Endothelial cell of umbilical vein (primary cell): ENCODE measurements at regions not wholly inside any gene's neighbourhood (a gene's known extent, or its start where the extent isn't known, plus 50 kb on each side); places are given as distances from the start of the nearest gene placed in this dataset.
"Not testable (repeated sequence)": the region's sequence is repeated elsewhere in the genome, so short reads cannot be mapped to it uniquely, and the experiment has no call there.

ENCODE experiments used
- BruUV-seq: library from RNA; stranded (reverse); fragments of 400-500 nt; replicated peaks from 2 replicates; lab custom pipeline; 2021; lab: Mats Ljungman, UMichigan
- CTCF ChIA-PET: fragments of 300-600, 350-600 bp; sonication (Branson Sonifier 250); formaldehyde crosslinking; loops from one replicate; lab custom pipeline; 2021; ENCODE audit warnings: antibody characterized with exemption, inconsistent platforms; lab: Charles Lee
- POLR2A ChIA-PET: fragments of 300-600, 350-600 bp; sonication (Branson Sonifier 250); formaldehyde crosslinking; loops from one replicate; lab custom pipeline; 2021; ENCODE audit warnings: antibody characterized with exemption, inconsistent platforms; lab: Charles Lee
- DNase-seq: peaks from one replicate; pipeline ENCODE4 v3.0.0-alpha.2; 2011; ENCODE audit warnings: low read depth, low spot score
- FAIRE-seq: peaks from 2 replicates; lab custom pipeline; 2011; peaks lifted over from hg19 to GRCh38; lab: Jason Lieb, UNC
- H2AFZ ChIP-seq: 2 replicates; pipeline ENCODE4 v1.6.0; 2012; ENCODE audit warnings: low read depth, low read length, control low read depth, inconsistent platforms
- H3K27ac ChIP-seq: 2 replicates; pipeline ENCODE4 v1.5.1; 2011; ENCODE audit warnings: low read depth, mild to moderate bottlenecking, control low read depth, low read length, moderate library complexity; ENCODE audit not compliant: insufficient read depth
- H3K27me3 ChIP-seq, 2 experiments: 2 replicates each; pipeline versions ENCODE4 v1.6.0 to v1.6.1; 2011; ENCODE audit warnings: low read length in 2 of 2, mixed read lengths in 1 of 2; ENCODE audit not compliant: control insufficient read depth in 2 of 2, insufficient read depth in 2 of 2
- H3K36me3 ChIP-seq, 2 experiments: 2 replicates in 1 of 2; 3 replicates in 1 of 2; pipeline ENCODE4 v1.5.1; 2011; ENCODE audit warnings: low read length in 2 of 2, mild to moderate bottlenecking in 1 of 2, moderate library complexity in 1 of 2; ENCODE audit not compliant: control insufficient read depth in 2 of 2, insufficient read depth in 2 of 2; ENCODE audit errors: extremely low read depth in 1 of 2
- H3K4me1 ChIP-seq: 3 replicates; pipeline ENCODE4 v1.5.1; 2011; ENCODE audit warnings: mild to moderate bottlenecking, low read length; ENCODE audit not compliant: control insufficient read depth, insufficient read depth; ENCODE audit errors: extremely low read depth
- H3K4me2 ChIP-seq: 2 replicates; pipeline ENCODE4 v1.6.1; 2011; ENCODE audit warnings: low read length, control low read depth, mixed read lengths; ENCODE audit not compliant: insufficient read depth
- H3K4me3 ChIP-seq, 3 experiments: fragments of 200-600 bp in 1 of 3; sonication (generic), shearing (Covaris generic) in 1 of 3; replicated peaks in 1 of 3; 2 replicates each; pipeline ENCODE4 v1.5.1; 2011 to 2016; ENCODE audit warnings: control low read depth in 3 of 3, low read length in 3 of 3, mild to moderate bottlenecking in 2 of 3, inconsistent platforms in 1 of 3, low read depth in 1 of 3, moderate library complexity in 1 of 3; ENCODE audit not compliant: insufficient read depth in 1 of 3
- H3K79me2 ChIP-seq: 2 replicates; pipeline ENCODE4 v1.6.0; 2012; ENCODE audit warnings: low read length, inconsistent platforms; ENCODE audit not compliant: control insufficient read depth, insufficient read depth
- H3K9ac ChIP-seq: replicated peaks from 2 replicates; pipeline ENCODE3; 2011; ENCODE audit warnings: low read length, control low read depth; ENCODE audit not compliant: insufficient read depth; ENCODE audit errors: extremely low read depth
- H3K9me1 ChIP-seq: replicated peaks from 3 replicates; pipeline ENCODE4 v1.6.0; 2011; ENCODE audit warnings: mild to moderate bottlenecking, low read length; ENCODE audit not compliant: control insufficient read depth, insufficient read depth; ENCODE audit errors: extremely low read depth
- H3K9me3 ChIP-seq: replicated peaks from 2 replicates; pipeline ENCODE4 v1.5.1; 2012; ENCODE audit warnings: low read length, inconsistent platforms; ENCODE audit not compliant: control insufficient read depth, insufficient read depth
- H4K20me1 ChIP-seq: replicated peaks from 2 replicates; pipeline ENCODE3; 2011; ENCODE audit warnings: mild to moderate bottlenecking, low read length; ENCODE audit not compliant: control insufficient read depth, insufficient read depth; ENCODE audit errors: extremely low read depth
- FOS ChIP-seq: IDR thresholded peaks from 2 replicates; pipeline ENCODE4 v1.6.1; 2011; ENCODE audit warnings: mild to moderate bottlenecking, low read length, moderate library complexity, borderline replicate concordance; ENCODE audit not compliant: insufficient read depth
- GATA2 ChIP-seq: IDR thresholded peaks from 2 replicates; pipeline ENCODE4 v1.7.0; 2011; ENCODE audit warnings: low read depth, mild to moderate bottlenecking, moderate library complexity, mixed read lengths, low read length; ENCODE audit not compliant: insufficient read length, insufficient read depth
- JUN ChIP-seq: IDR thresholded peaks from 2 replicates; pipeline ENCODE4 v1.6.1; 2011; ENCODE audit warnings: borderline replicate concordance, low read depth; ENCODE audit not compliant: insufficient read length, insufficient read depth
- MYC ChIP-seq: IDR thresholded peaks from one replicate; pipeline ENCODE4 v1.6.1; 2011; ENCODE audit warnings: mild to moderate bottlenecking, low read depth, low read length
- POLR2A ChIP-seq: IDR thresholded peaks from 2 replicates; pipeline ENCODE4 v1.6.1; 2012; ENCODE audit warnings: low read depth, mild to moderate bottlenecking, control low read depth, low read length
- POLR2AphosphoS5 ChIP-seq: IDR thresholded peaks from 2 replicates; pipeline ENCODE4 v1.6.1; 2012; ENCODE audit warnings: low read depth, mild to moderate bottlenecking, control low read depth, low read length, moderate library complexity; ENCODE audit not compliant: insufficient read depth
- dilution Hi-C: fragments of 300-500 bp; cut with MboI; formaldehyde crosslinking; loops from one replicate; pipeline ENCODE4 v1.15.0; 2019; ENCODE audit warnings: low sequenced_read_pairs; ENCODE audit not compliant: extremely low pct_ligation_motif_present
- intact Hi-C: fragments of 100-400 bp; cut with micrococcal nuclease; formaldehyde crosslinking; loops from one replicate; pipeline ENCODE4 v1.10.0; 2022
- TF ChIP-seq, protein P1 (sequence below): IDR thresholded peaks from 2 replicates; pipeline ENCODE4 v1.6.1; 2011; ENCODE audit not compliant: insufficient read depth, insufficient read length

- BruUV-seq, result no TSS peak
- intact Hi-C loops, result no loop called here
- no peaks in the 10 kb centered on the region for H3K79me2 ChIP-seq
- H3K4me2 ChIP-seq, result no peak overlapping the region
- H2AFZ ChIP-seq, result no peak overlapping the region
- H3K4me1 ChIP-seq, result no peaks in the 10 kb centered on the region
- no peaks in the 10 kb centered on the region for H3K27me3 ChIP-seq
- H4K20me1 ChIP-seq, result no peaks in the 10 kb centered on the region
- no peaks in the 10 kb centered on the region for H3K9me3 ChIP-seq
- H3K9ac ChIP-seq, result no peak overlapping the region
- H3K4me3 ChIP-seq, result no peak overlapping the region
- dilution Hi-C loops, result no loop called here
- H3K27ac ChIP-seq, result no peak overlapping the region
- TF ChIP-seq FOS (no peak), MYC (no peak)
- FAIRE-seq (no peak), DNase-seq (no peak)
- H3K36me3 ChIP-seq, result no peaks in the 10 kb centered on the region
- H3K9me1 ChIP-seq, result no peaks in the 10 kb centered on the region
- ChIA-PET CTCF (interaction anchor here (1.1 kb wide), 1 partner anchor 10 kb away, joined by 3 read pairs; no protein-coding TSS in a partner anchor), POLR2A (no interaction called here)
Measured at GRCh38 chr1:29408831-29409605, 172.7 kb downstream of the PTPRU start.

DNA sequence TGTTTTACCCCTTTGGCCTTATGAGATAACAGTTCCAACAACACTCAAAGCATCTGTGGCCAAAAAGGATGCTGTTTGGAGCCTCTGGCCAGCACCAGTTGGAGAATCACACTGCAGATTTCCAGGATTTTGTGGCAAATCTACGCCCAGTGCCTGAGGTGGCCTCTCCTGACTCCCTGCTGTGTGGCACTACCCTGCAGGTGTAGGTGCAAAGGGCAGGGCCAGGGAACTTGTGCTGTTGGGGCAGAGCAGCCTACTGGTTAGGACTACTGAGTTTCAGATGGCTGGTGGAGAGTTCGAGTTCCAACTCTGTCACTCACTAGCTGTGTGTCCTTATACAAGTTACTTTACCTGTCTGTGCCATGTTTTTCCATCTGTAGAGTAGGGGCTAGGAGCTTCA, 170.5 kb downstream of the PTPRU start:
- Histone ChIP-seq H4K20me1 (no peaks in the 10 kb centered on the region), H3K79me2 (no peaks in the 10 kb centered on the region), H3K27ac (no peak overlapping the region), H3K27me3 (no peaks in the 10 kb centered on the region), H3K4me1 (no peaks in the 10 kb centered on the region), H3K9ac (no peak overlapping the region), H2AFZ (no peak overlapping the region), H3K4me2 (no peak overlapping the region), H3K9me1 (no peaks in the 10 kb centered on the region), H3K36me3 (no peaks in the 10 kb centered on the region), H3K4me3 (no peak overlapping the region), H3K9me3 (no peaks in the 10 kb centered on the region)
- no peak for FAIRE-seq
- ChIA-PET POLR2A (no interaction called here), CTCF (no interaction called here)
- DNase-seq, result no peak
- intact Hi-C loops (no loop called here), dilution Hi-C loops (no loop called here)
- BruUV-seq, result no TSS peak
- TF ChIP-seq POLR2A (no peak), POLR2AphosphoS5 (no peak), MYC (no peak), FOS (no peak), JUN (no peak), GATA2 (no peak)
- TF ChIP-seq, protein P1, sequence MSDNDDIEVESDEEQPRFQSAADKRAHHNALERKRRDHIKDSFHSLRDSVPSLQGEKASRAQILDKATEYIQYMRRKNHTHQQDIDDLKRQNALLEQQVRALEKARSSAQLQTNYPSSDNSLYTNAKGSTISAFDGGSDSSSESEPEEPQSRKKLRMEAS, result no peak

- H3K4me3 ChIP-seq, FAIRE-seq, dilution Hi-C loops, H3K9me1 ChIP-seq, DNase-seq, H4K20me1 ChIP-seq, intact Hi-C loops, H3K27ac ChIP-seq, H3K4me1 ChIP-seq, H3K9me3 ChIP-seq, BruUV-seq, H3K9ac ChIP-seq, H3K36me3 ChIP-seq, POLR2A ChIA-PET, H2AFZ ChIP-seq, CTCF ChIA-PET, H3K4me2 ChIP-seq, H3K27me3 ChIP-seq, H3K79me2 ChIP-seq: not testable (repeated sequence)
Measured at GRCh38 chr1:29400203-29400602, 163.9 kb downstream of the PTPRU start.
